ENCODE measurements at regions not wholly inside any gene's neighbourhood (a gene's known extent, or its start where the extent isn't known, plus 50 kb on each side); places are given as distances from the start of the nearest gene placed in this dataset.

- TF ChIP-seq, protein P1, sequence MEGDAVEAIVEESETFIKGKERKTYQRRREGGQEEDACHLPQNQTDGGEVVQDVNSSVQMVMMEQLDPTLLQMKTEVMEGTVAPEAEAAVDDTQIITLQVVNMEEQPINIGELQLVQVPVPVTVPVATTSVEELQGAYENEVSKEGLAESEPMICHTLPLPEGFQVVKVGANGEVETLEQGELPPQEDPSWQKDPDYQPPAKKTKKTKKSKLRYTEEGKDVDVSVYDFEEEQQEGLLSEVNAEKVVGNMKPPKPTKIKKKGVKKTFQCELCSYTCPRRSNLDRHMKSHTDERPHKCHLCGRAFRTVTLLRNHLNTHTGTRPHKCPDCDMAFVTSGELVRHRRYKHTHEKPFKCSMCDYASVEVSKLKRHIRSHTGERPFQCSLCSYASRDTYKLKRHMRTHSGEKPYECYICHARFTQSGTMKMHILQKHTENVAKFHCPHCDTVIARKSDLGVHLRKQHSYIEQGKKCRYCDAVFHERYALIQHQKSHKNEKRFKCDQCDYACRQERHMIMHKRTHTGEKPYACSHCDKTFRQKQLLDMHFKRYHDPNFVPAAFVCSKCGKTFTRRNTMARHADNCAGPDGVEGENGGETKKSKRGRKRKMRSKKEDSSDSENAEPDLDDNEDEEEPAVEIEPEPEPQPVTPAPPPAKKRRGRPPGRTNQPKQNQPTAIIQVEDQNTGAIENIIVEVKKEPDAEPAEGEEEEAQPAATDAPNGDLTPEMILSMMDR (IDR thresholded peaks at IDR 0.05) = no peak
- peak; percentile 59 to 86 (median 81) for TF ChIP-seq POLR2AphosphoS5 (IDR thresholded peaks at IDR 0.05)
- no peak for TF ChIP-seq POLR2A (IDR thresholded peaks at IDR 0.05)
- TF ChIP-seq EP300 (IDR thresholded peaks at IDR 0.05) = no peak
Measured at GRCh38 chr5:120139039-120139438, 325.1 kb upstream of the PRR16 start.
